ENCODE measurements at regions not wholly inside any gene's neighbourhood (a gene's known extent, or its start where the extent isn't known, plus 50 kb on each side); places are given as distances from the start of the nearest gene placed in this dataset.
A peak's percentile ranks its signal among the peaks of the same experiment; 100 is the strongest.

GRCh38 chr5:54679686-54680085 is 162.1 kb downstream of the SNX18 start:
- 73 to 92% methylated on average over 2 of the region's 2 CpGs for WGBS, 2 donors
- intact Hi-C loops (cut with DNase I): no loop called here
- H3K4me1 ChIP-seq: peaks cover 0 to 6% (median 0%) of the 10 kb centered on the region in 3 donors
- no peaks in the 10 kb centered on the region for H3K36me3 ChIP-seq
- H3K27me3 ChIP-seq: no peaks in the 10 kb centered on the region
- DNase-seq: no peak
- TF ChIP-seq CTCF (IDR thresholded peaks at IDR 0.05) (no peak), POLR2A (IDR thresholded peaks at IDR 0.05) (no peak)
- H3K9me3 ChIP-seq: no peaks in the 10 kb centered on the region
- no peak overlapping the region for H3K27ac ChIP-seq
- H3K4me3 ChIP-seq: no peak overlapping the region

GRCh38 chr5:54678737-54679136 is 161.2 kb downstream of the SNX18 start:
- DNase-seq: no peak

GRCh38 chr5:54676481-54677340 is 159.2 kb downstream of the SNX18 start:
- no peaks in the 10 kb centered on the region for H3K27me3 ChIP-seq
- H3K9me3 ChIP-seq: peaks cover 0 to 4% (median 0%) of the 10 kb centered on the region in 3 donors
- H3K27ac ChIP-seq: no peak overlapping the region
- H3K4me1 ChIP-seq: peaks cover 3 to 30% (median 9%) of the 10 kb centered on the region in 3 donors
- no peak overlapping the region for H3K4me3 ChIP-seq
- H3K36me3 ChIP-seq: no peaks in the 10 kb centered on the region
- TF ChIP-seq CTCF (IDR thresholded peaks at IDR 0.05) (no peak), POLR2A (IDR thresholded peaks at IDR 0.05) (no peak)
- 47 to 66% methylated on average over 3 of the region's 3 CpGs for WGBS, 2 donors
- no peak for DNase-seq
- intact Hi-C loops (cut with DNase I): no loop called here

More at GRCh38 chr5:54678737-54679136, 161.2 kb downstream of the SNX18 start:
- Histone ChIP-seq H3K36me3 (no peaks in the 10 kb centered on the region), H3K27me3 (no peaks in the 10 kb centered on the region), H3K4me3 (no peak overlapping the region), H3K4me1 (peaks cover 0 to 10% (median 0%) of the 10 kb centered on the region in 3 donors), H3K27ac (no peak overlapping the region), H3K9me3 (no peaks in the 10 kb centered on the region)
- no peak for TF ChIP-seq CTCF (IDR thresholded peaks at IDR 0.05)
- TF ChIP-seq POLR2A (IDR thresholded peaks at IDR 0.05): no peak
- WGBS, 2 donors: 70 to 75% methylated on average over 3 of the region's 3 CpGs
- intact Hi-C loops (cut with DNase I): no loop called here

DNA sequence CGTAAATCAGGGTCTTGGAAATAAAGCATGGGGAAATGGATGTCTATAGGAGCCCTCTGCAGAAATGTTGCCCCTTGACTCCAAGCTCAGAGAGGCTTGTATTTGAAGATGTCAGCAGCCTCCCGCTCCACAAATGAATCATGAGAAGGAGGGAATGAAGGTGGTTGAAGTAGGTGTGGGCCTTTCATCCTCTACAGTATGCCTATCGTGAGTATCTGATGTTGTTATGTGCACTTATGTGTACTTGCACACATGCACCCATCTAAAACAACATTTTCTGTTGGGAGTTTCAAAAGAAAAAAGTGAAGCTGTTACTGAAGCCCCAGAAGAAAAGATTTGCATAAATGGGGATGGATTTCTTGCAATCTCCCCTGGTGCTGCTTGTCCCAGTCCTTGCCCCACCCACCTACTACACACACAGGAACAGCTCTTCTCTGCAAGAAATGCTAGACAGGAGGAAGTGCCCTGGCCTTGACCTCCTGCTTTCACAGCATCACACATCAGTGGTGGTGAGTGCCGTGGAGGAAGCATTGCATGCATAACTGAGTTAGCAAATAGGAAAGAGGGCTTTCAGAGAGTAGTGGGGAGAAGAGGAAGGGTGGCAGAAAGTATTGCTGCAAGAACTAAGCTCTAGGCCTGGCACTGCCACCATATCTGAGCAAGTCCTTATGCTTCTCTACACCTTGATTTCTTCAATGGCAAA is 156.1 kb downstream of the SNX18 start:
- Histone ChIP-seq H3K27me3 (no peaks in the 10 kb centered on the region), H3K4me3 (no peak overlapping the region), H3K9me3 (peaks cover 0 to 4% (median 0%) of the 10 kb centered on the region in 3 donors), H3K4me1 (peaks cover 8 to 52% (median 29%) of the 10 kb centered on the region in 3 donors), H3K27ac (peak overlapping the region in 2 of 4 donors; percentile 11 to 33), H3K36me3 (no peaks in the 10 kb centered on the region)
- DNase-seq: peak; percentile 18
- intact Hi-C loops (cut with DNase I): no loop called here
- no peak for TF ChIP-seq CTCF (IDR thresholded peaks at IDR 0.05)
- TF ChIP-seq POLR2A (IDR thresholded peaks at IDR 0.05): no peak
- 81% methylated on average over 4 of the region's 4 CpGs for WGBS, 2 donors

GRCh38 chr5:54672871-54673270 is 155.3 kb downstream of the SNX18 start:
- TF ChIP-seq CTCF (IDR thresholded peaks at IDR 0.05): no peak
- H3K9me3 ChIP-seq: peaks cover 0 to 4% (median 0%) of the 10 kb centered on the region in 3 donors
- H3K36me3 ChIP-seq: no peaks in the 10 kb centered on the region
- peaks cover 8 to 52% (median 29%) of the 10 kb centered on the region in 3 donors for H3K4me1 ChIP-seq
- DNase-seq: no peak
- intact Hi-C loops (cut with DNase I): no loop called here
- peak overlapping the region in 1 of 4 donors; percentile 16 for H3K27ac ChIP-seq
- H3K4me3 ChIP-seq: no peak overlapping the region
- H3K27me3 ChIP-seq: no peaks in the 10 kb centered on the region
